ENCODE measurements at regions not wholly inside any gene's neighbourhood (a gene's known extent, or its start where the extent isn't known, plus 50 kb on each side); places are given as distances from the start of the nearest gene placed in this dataset.

GRCh38 chr3:67176396-67176795 lies 178.3 kb downstream of the KBTBD8 start:
- in situ Hi-C loops (cut with HindIII; ENCODE audit: low sequenced_read_pairs) = no loop called here
- no peak for TF ChIP-seq CTCF (IDR thresholded peaks at IDR 0.05; ENCODE audit: low read depth, low read length, missing control alignments)
- no peak overlapping the region for H3K4me3 ChIP-seq (ENCODE audit: low read depth, low read length)
- no peak for DNase-seq (ENCODE audit: low read depth)

DNA sequence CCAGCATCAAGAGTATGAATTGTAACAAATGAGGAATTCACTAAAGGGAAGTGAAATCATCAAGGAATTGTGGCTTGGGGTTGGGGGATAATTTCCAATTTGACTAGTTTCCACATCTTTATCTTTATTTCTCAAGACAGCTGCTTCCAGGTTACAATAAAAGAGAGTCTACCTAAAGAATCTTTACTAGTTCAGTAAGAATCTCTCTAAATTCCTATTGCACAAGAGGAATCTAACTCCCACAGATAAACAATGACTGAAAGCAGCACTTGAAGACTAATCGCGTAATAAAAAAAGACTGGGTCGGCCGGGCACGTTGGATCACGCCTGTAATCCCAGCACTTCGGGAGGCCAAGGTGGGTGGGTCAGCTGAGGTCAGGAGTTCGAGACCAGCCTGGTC lies 194.4 kb downstream of the KBTBD8 start:
- H3K4me3 ChIP-seq (ENCODE audit: low read depth, low read length) = no peak overlapping the region
- DNase-seq (ENCODE audit: low read depth) = no peak
- TF ChIP-seq CTCF (IDR thresholded peaks at IDR 0.05; ENCODE audit: low read depth, low read length, missing control alignments) = no peak
- in situ Hi-C loops (cut with HindIII; ENCODE audit: low sequenced_read_pairs) = no loop called here

DNA sequence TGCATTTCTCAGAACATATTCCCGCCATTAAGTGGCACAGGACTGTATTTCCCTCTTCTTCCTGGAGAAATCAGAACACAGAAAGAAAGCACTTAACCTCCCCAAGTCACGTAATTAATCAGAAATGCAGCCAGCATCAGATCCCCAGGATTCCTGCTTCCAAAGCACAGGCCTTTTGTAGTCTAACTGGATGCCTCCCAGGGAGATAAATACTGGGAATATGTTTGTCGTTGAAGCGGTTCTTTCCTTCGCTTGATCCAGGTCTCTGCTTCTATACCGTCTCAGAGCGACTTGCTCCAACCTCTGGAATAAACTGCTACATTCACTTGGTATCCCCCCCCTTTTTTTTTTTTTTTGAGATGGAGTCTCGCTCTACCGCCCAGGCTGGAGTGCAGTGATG lies 198.6 kb downstream of the KBTBD8 start:
- DNase-seq (ENCODE audit: low read depth) = no peak
- in situ Hi-C loops (cut with HindIII; ENCODE audit: low sequenced_read_pairs) = no loop called here
- no peak for TF ChIP-seq CTCF (IDR thresholded peaks at IDR 0.05; ENCODE audit: low read depth, low read length, missing control alignments)
- H3K4me3 ChIP-seq (ENCODE audit: low read depth, low read length) = no peak overlapping the region

DNA sequence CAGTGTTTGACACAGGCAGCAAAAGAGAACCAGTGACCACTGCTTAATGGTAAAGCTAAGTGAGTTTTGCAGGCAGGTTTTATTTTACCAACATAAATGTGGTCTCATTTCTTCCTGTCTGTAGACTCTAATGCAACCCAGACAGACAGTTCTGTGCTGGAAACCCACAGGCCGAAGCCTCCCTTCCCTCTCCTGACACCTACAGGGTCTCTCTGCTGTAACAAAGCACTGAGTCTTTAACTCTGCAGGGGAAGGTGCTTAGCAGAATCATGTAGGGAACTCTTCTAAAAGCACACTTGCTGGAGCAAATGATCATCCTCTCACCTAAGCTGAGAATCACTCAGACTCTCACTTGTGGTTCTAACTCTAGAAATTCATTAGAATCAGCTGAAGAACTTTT lies 200.3 kb downstream of the KBTBD8 start:
- no peak for DNase-seq (ENCODE audit: low read depth)
- H3K4me3 ChIP-seq (ENCODE audit: low read depth, low read length) = no peak overlapping the region
- in situ Hi-C loops (cut with HindIII; ENCODE audit: low sequenced_read_pairs) = no loop called here
- TF ChIP-seq CTCF (IDR thresholded peaks at IDR 0.05; ENCODE audit: low read depth, low read length, missing control alignments) = no peak

GRCh38 chr3:67200618-67201017 lies 202.5 kb downstream of the KBTBD8 start:
- no peak for DNase-seq (ENCODE audit: low read depth)
- in situ Hi-C loops (cut with HindIII; ENCODE audit: low sequenced_read_pairs) = no loop called here
- no peak for TF ChIP-seq CTCF (IDR thresholded peaks at IDR 0.05; ENCODE audit: low read depth, low read length, missing control alignments)
- H3K4me3 ChIP-seq (ENCODE audit: low read depth, low read length) = no peak overlapping the region

DNA sequence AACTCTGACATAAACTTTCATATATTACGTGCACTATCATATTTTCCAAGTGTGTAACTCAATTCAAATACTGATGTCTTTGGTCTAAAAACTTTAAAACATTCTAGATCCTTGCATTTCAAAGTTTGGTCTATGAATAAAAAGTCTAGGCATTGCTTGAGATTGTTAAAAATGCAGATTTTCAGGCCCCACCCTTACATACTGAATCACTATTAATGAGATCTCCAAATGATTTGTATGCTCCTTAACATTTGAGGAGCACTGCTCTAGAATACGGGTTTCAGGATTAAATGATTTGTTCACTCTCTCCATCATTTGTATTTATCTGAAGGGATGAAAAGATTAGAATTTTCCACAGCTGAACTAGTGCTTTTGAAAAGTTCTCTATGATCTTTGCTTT lies 202.9 kb downstream of the KBTBD8 start:
- H3K4me3 ChIP-seq (ENCODE audit: low read depth, low read length) = no peak overlapping the region
- no peak for DNase-seq (ENCODE audit: low read depth)
- in situ Hi-C loops (cut with HindIII; ENCODE audit: low sequenced_read_pairs) = no loop called here
- no peak for TF ChIP-seq CTCF (IDR thresholded peaks at IDR 0.05; ENCODE audit: low read depth, low read length, missing control alignments)

DNA sequence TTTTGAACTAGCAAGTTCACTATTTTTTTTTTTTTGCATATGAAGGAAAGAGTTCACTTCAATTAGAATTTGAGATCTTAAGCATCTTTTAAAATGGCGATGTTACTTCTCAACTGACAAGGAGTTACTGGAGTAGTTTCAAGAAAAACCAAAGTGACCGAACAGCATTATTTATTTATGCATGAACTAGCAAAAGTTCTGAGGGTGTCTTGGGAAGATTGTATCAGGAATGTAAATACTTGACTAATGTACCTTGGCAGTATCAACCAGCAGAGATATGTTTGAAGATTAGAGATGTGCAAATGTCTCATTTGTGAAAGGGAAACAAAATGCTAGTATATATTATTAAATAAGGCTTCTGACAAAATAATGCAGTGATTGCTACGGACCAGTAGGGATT lies 203.9 kb downstream of the KBTBD8 start:
- H3K4me3 ChIP-seq (ENCODE audit: low read depth, low read length) = no peak overlapping the region
- in situ Hi-C loops (cut with HindIII; ENCODE audit: low sequenced_read_pairs) = no loop called here
- no peak for DNase-seq (ENCODE audit: low read depth)
- TF ChIP-seq CTCF (IDR thresholded peaks at IDR 0.05; ENCODE audit: low read depth, low read length, missing control alignments) = no peak

Data from astrocyte of the cerebellum (primary cell).